GM18498 (cell line): ENCODE measurements at regions not wholly inside any gene's neighbourhood (a gene's known extent, or its start where the extent isn't known, plus 50 kb on each side); places are given as distances from the start of the nearest gene placed in this dataset.

Source experiments
- ATAC-seq: cut with Tn5 transposase; IDR thresholded peaks from one replicate; pipeline ENCODE4 v1.9.1; 2021; ENCODE audit warnings: mild to moderate bottlenecking, moderate library complexity; ENCODE audit not compliant: unreplicated experiment

GRCh38 chr16:86353148-86353547, 157.2 kb upstream of the FOXF1 start:
- no peak for ATAC-seq

GRCh38 chr16:86353948-86354347, 156.4 kb upstream of the FOXF1 start:
- no peak for ATAC-seq

GRCh38 chr16:86354641-86355513, 155.4 kb upstream of the FOXF1 start:
- ATAC-seq = no peak

GRCh38 chr16:86355531-86355930, 154.8 kb upstream of the FOXF1 start:
- no peak for ATAC-seq

GRCh38 chr16:86355951-86356350, 154.4 kb upstream of the FOXF1 start:
- no peak for ATAC-seq

GRCh38 chr16:86356804-86357203, 153.5 kb upstream of the FOXF1 start:
- no peak for ATAC-seq

GRCh38 chr16:86357303-86357702, 153.0 kb upstream of the FOXF1 start:
- no peak for ATAC-seq

- no peak for ATAC-seq
Measured at GRCh38 chr16:86357950-86358349, 152.4 kb upstream of the FOXF1 start.

- no peak for ATAC-seq
Measured at GRCh38 chr16:86359571-86359970, 150.8 kb upstream of the FOXF1 start.

GRCh38 chr16:86362155-86362849, 148.0 kb upstream of the FOXF1 start:
- no peak for ATAC-seq

GRCh38 chr16:86363057-86363490, 147.3 kb upstream of the FOXF1 start:
- ATAC-seq = no peak

GRCh38 chr16:86363836-86364618, 146.3 kb upstream of the FOXF1 start:
- ATAC-seq = no peak

- ATAC-seq = no peak
Measured at GRCh38 chr16:86364653-86365380, 145.5 kb upstream of the FOXF1 start.

GRCh38 chr16:86365513-86366273, 144.6 kb upstream of the FOXF1 start:
- no peak for ATAC-seq

GRCh38 chr16:86366481-86366880, 143.8 kb upstream of the FOXF1 start:
- ATAC-seq = no peak

- ATAC-seq = no peak
Measured at GRCh38 chr16:86367291-86368072, 142.8 kb upstream of the FOXF1 start.

GRCh38 chr16:86368261-86368660, 142.1 kb upstream of the FOXF1 start:
- ATAC-seq = no peak

- ATAC-seq = no peak
Measured at GRCh38 chr16:86370062-86370461, 140.3 kb upstream of the FOXF1 start.

GRCh38 chr16:86371083-86371803, 139.1 kb upstream of the FOXF1 start:
- ATAC-seq = no peak
